HepG2 (cell line): ENCODE measurements at regions not wholly inside any gene's neighbourhood (a gene's known extent, or its start where the extent isn't known, plus 50 kb on each side); places are given as distances from the start of the nearest gene placed in this dataset.

Source experiments
- ASH2L ChIP-seq: fragments of 300-600, 200-600 bp; sonication (generic); IDR thresholded peaks from 2 replicates; pipeline ENCODE4 v1.7.0; 2017; ENCODE audit warnings: low read depth, mild to moderate bottlenecking, moderate library complexity, mixed read lengths, low read length; ENCODE audit not compliant: insufficient read length
- CTCF ChIP-seq: sonication (generic); formaldehyde crosslinking; IDR thresholded peaks from 2 replicates; pipeline ENCODE4 v1.5.0; 2020; ENCODE audit warnings: mild to moderate bottlenecking, missing genetic modification reagents, moderate library complexity
- E2F1 ChIP-seq: sonication (generic); formaldehyde crosslinking; IDR thresholded peaks from 2 replicates; pipeline ENCODE4 v1.5.0; 2020; ENCODE audit warnings: missing genetic modification reagents
- FOXA1 ChIP-seq, 2 experiments: fragments of 450-650 bp in 1 of 2; sonication (generic) in 1 of 2; formaldehyde crosslinking in 1 of 2; IDR thresholded peaks; 2 replicates each; pipeline versions ENCODE4 v1.4.0 to v1.6.1; 2016 to 2020; ENCODE audit warnings: missing genetic modification reagents in 1 of 2
- MED8 ChIP-seq: sonication (generic); formaldehyde crosslinking; IDR thresholded peaks from 2 replicates; pipeline ENCODE4 v1.8.1; 2023; ENCODE audit warnings: mild to moderate bottlenecking, missing genetic modification reagents; ENCODE audit not compliant: insufficient replicate concordance
- PCBP1 ChIP-seq: fragments of 200-400 bp; formaldehyde crosslinking; IDR thresholded peaks from 2 replicates; pipeline ENCODE4 v1.6.1; 2017; ENCODE audit warnings: mild to moderate bottlenecking, low read depth, low read length, borderline replicate concordance
- REL ChIP-seq: sonication (generic); formaldehyde crosslinking; conservative IDR thresholded peaks from 2 replicates; pipeline ENCODE4 v1.8.0; 2022; ENCODE audit warnings: mild to moderate bottlenecking, missing genetic modification reagents, moderate library complexity
- ZNF839 ChIP-seq: sonication (generic); formaldehyde crosslinking; IDR thresholded peaks from 2 replicates; pipeline ENCODE4 v1.4.0; 2020; ENCODE audit warnings: missing genetic modification reagents, mild to moderate bottlenecking, borderline replicate concordance

GRCh38 chr1:91080650-91081049 lies 58.8 kb upstream of the ZNF644 start:
- no peak for TF ChIP-seq E2F1 (CRISPR knock-in tag)
- TF ChIP-seq REL (CRISPR knock-in tag) = no peak
- no peak for TF ChIP-seq ASH2L
- no peak for TF ChIP-seq PCBP1
- no peak for TF ChIP-seq ZNF839 (CRISPR knock-in tag)
- no peak for TF ChIP-seq CTCF (CRISPR knock-in tag)
- no peak for TF ChIP-seq FOXA1 (IDR thresholded peaks at IDR 0.05)
- TF ChIP-seq FOXA1 (CRISPR knock-in tag; IDR thresholded peaks at IDR 0.05) = no peak
- TF ChIP-seq MED8 (CRISPR knock-in tag) = no peak
